IPS DF 4.7 (cell line): ENCODE measurements at regions not wholly inside any gene's neighbourhood (a gene's known extent, or its start where the extent isn't known, plus 50 kb on each side); places are given as distances from the start of the nearest gene placed in this dataset.

ENCODE experiments used
- DNase-seq: peaks from one replicate; pipeline ENCODE4 v3.0.0-alpha.2; 2013; ENCODE audit warnings: low spot score; ENCODE audit errors: extremely low read depth

DNA sequence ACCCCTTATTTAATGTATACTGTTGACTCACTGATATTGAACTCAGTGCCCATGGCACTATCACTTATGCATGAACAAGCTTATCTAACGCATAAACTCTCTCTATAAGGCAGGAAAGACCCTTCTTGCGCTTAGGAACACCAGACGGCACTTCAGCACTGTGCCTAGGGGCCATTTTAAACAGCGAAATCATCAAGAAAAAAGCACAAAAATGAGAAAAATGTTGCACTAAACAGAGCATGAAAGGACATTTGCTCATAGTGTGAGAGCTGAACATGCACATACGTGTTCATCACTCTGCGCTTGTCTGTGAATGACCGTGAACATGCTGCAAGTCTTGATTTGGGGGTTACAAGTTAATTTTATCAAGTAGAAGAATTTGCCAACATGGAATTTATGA, 109.6 kb downstream of the WDR11 start:
- DNase-seq: no peak

DNA sequence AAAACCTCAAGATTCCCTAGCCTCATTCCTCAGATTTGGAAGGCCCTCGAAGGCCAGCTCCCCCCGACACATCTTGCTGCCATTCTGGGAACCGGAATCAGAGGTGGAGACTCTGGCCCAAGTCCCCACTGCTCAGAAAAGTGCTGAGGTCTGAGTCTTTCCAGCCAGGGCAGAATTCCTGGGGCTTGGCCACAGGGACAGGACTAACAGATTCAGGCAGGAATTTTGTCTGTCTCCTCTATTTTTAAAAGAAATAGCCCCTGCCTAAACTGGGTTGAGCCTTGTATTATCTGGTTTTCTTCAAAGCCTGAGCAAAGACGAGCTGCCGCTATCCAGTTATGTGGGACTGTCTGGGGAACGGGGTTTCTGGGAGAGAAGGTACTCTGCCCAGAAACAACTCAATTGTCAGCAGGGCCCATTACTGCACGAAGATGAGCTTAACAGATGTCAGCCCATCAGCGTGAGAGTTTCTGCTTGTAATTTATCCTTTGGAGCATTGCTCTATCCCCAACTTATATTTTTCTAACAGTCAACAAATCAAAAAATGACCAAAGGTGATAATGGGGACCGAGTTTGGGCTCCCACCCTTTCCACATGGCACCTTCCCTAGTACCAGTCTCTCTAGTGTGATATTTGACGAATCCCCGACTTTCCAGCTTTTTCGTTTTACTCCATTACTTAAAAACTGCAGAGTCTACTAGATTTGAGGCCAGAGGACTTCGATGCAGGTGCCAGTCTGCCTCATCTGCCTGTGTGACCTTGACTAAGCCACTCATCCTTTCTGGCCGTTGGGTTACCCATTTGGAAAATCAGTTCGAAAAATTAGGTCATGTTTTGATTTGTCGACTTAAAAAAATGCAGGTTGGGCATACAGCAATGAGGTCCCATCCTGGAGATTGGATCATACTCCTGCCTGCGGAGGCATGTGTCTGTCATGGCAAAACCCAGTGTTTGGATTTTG, 110.9 kb downstream of the WDR11 start:
- no peak for DNase-seq

DNA sequence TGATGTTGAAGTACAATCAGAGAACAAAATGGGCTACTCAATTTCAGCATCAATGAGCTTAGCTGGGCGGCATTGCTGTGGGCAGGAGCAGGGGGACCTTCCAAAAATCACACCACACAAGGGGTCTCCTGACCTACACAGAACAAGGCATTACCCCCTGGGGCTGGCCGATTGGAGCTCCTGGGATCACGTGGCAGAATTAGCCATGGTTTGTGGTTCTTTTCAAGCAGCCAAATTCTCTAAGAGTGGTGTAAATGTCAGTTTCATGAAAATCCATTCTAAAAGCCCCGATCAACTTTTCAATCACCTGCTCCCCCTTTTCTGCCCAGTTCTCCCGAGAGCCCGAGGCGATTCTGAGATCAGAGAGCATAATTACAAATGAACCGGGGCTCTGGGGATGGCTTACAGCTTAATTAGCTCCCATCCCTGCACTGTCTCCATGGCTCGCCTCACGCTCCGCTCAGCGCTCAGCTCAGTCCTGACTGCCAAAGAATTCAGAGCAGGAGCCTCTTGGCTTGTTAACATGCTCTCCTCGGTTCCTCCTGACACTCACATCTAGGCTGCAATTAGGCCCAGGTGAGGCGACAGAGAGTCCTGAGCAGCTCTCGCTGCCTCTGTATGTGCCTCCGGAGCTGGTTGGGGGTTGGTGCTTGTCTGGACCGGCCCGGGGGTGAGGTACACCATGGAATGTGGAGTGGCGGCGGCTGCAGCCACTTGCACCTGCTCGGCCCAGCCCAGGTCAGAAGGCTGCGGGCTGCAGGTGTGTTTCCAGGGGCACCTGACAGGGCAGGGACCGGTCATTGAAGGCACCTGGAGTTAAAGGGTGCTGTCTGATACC, 111.8 kb downstream of the WDR11 start:
- no peak for DNase-seq

DNA sequence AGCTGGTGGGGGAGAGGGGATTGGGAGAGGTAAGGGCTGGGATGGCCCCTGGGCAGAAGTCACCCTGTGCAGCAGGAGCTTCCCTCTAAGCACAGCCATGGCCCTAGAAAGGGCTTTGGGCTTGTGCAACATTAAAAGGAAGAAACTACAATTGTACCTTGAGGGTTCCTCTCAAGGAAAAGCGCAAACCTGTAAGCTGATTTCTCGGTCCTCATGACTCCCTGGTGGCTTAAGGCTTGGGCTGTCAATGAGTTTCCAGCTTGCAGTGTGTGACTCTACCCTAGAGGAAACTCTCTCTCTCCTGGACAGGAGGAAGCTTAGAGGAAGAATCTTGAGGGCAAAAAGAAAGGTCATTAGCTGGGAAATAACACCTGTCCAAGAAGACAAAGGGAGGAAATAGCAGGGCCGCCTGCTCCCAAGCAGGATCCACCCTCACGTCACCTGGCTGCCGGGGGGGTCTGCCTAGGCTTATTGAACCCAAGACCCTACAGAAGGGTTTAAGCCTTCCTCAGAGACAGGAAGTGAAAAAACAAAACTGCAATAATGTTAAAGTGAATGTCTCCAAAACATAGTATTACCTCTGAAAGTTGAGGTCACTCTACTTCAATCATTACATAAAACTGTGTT, 112.5 kb downstream of the WDR11 start:
- no peak for DNase-seq

GRCh38 chr10:120966657-120967045, 115.5 kb downstream of the WDR11 start:
- no peak for DNase-seq

DNA sequence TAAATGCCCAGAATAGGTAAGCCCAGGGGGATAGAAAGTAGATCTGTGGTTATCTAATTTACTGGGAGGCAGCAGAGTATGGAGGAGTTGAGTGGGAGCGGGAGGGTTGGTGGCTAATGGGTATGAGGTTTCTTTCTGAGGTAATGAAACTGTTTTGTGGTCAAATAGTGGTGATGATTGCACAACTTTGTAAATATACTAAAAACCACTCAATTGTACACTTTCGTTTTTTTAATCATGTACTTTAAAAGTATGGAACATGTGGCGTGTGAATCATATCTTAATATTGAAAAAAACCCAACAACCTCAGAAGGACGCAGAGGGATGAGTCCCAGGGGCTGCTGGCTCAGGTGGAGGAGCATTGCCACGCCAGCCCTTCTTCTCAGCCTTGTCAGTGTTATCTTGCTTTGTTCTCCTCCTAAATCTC, 118.1 kb downstream of the WDR11 start:
- no peak for DNase-seq

GRCh38 chr10:120970595-120971529, 119.7 kb downstream of the WDR11 start:
- DNase-seq: no peak

GRCh38 chr10:120971671-120972070, 120.5 kb downstream of the WDR11 start:
- DNase-seq: no peak

DNA sequence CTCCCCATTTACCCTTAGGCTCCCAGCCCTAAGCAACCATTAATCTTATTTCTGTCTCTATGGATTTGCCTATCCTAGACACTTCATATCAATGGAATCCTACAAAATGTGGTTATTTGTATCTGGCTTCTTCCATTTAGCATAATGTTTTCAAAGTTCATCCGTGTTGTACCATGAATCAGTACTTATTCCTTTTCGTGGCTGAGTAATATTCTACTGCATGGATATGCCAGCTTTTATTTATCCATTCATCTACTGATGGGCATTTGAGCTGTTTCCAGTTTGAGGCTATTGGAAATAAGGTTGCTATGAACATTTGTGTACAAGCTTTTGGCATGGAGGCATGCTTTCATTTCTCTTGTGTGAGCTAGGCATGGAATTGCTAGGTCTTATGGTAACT, 121.1 kb downstream of the WDR11 start:
- no peak for DNase-seq

- DNase-seq: no peak
These were observed 124.1 kb downstream of the WDR11 start for GRCh38 chr10:120975072-120975867.

- no peak for DNase-seq
These were observed 124.7 kb downstream of the WDR11 start for GRCh38 chr10:120975868-120976225.

- DNase-seq: no peak
These were observed 126.7 kb downstream of the WDR11 start for GRCh38 chr10:120977897-120978296.

- no peak for DNase-seq
These were observed 127.6 kb downstream of the WDR11 start for GRCh38 chr10:120978589-120979252.

DNA sequence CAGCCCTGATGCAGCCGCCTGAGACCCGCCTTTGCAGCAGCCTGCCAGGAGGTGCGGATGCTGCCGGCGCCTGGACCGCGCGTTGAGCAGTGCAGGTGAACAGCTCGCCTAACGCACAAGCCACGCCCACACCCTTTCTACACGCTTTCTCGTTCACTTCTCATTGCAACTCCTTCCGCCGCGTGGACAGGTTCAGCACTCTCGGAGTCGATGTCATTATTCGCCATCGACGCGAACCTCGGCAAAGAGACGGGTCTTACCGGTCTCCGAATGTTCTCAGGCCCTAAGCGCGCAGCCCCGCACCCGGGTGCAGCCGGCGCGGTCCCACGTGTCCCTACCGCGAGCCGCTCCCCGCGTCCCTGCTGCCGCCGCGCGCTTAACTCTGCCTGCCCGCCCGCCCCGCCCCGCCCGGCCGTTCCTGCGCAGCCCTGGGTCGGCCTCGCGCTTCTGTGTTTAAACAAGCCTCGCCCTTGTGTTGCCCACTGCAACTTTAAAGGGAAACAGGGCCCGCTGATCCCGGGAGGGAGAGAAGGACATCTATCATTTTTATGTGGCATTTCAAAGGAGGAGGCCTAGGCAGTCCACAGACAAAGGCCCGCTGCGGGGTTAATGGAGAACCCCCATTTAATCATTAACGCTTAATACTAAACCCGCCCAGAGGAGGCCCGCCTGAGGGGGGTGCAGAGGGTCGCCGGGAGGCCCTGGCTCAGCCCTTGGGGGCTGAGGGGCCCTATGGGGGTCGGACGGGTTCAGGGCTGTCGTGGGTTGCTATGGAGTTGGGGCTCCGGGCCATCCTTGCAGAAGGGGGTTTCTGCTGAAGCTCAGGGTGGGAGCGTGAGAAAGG, 128.5 kb downstream of the WDR11 start:
- DNase-seq: no peak

- DNase-seq: no peak
These were observed 129.4 kb downstream of the WDR11 start for GRCh38 chr10:120980279-120981255.

DNA sequence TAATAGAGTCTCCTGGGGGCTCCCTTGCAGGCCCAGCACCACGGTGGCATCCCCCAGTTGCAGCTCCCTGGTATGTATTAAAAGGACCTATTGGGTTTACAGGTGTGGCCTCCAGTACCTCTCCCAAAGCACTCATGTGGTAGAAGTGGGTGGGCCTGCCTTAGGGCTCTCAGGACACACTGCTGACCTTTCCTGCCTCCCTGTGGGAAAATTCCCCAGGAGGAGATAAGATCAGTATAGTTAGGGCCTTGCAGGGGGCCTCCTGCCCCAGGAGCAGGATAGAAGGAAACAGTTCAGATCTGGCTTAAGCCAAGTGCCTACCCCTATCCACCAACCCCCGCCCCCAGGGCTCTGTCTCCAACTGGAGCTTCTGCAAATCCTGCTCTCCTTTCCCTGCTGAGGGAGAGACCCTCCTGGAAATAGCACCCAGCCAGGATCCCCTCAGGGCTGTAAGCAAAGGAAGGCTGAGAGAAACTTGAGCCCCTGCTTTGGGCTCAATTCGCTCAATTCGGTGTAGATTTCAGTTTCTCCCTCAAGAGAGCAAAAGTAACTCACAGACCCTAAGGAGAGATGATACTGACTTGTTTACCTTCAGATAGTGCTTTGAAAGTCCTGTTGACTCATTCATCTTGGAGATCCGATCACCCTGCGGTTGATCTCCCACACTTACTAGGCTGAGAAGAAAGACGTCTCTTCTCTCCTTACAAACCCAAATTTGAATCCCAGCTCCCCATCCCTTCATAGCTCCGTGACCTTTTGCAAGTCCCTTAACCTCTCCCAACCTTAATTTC, 130.6 kb downstream of the WDR11 start:
- no peak for DNase-seq

DNA sequence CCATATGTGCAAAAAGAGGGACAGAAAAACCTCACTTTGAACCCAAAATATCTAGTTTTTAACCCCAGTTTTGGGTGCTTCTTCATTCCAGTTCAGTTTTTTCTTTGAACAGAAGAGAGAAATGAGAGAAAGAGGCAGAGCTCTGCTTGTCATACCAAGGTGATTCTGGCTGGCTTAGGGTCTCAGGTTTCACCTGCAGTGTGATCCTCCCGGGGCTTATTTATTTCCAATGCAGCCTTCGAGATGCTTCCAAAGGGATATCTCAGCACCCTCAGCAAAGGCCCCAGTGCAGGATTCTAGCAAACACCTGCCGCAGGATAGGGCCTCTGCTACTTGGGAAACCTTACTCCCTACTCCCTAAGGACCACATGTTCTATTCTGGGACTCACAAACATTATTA, 131.3 kb downstream of the WDR11 start:
- DNase-seq: no peak
